SK-N-SH (cell line): ENCODE measurements at regions not wholly inside any gene's neighbourhood (a gene's known extent, or its start where the extent isn't known, plus 50 kb on each side); places are given as distances from the start of the nearest gene placed in this dataset.

Experiments
- CTCF ChIA-PET: fragments of 300-600, 350-600 bp; formaldehyde crosslinking; extraction: SDS; loops from one replicate; lab custom pipeline; 2021; lab: Yijun Ruan, JAX
- POLR2A ChIA-PET: fragments of 350-600 bp; sonication (Branson Sonifier 250); formaldehyde crosslinking; extraction: SDS; loops from one replicate; lab custom pipeline; 2020; ENCODE audit warnings: antibody characterized with exemption, inconsistent platforms; lab: Yijun Ruan, JAX
- DNase-seq: peaks from one replicate; pipeline ENCODE4 v3.0.0; 2012
- H2AFZ ChIP-seq: fragments of 200-600 bp; sonication (generic); 2 replicates; pipeline ENCODE4 v1.8.1; 2016; ENCODE audit warnings: antibody characterized with exemption, mild to moderate bottlenecking, low read depth
- H3F3A ChIP-seq: fragments of 200-600 bp; sonication (generic); replicated peaks from 2 replicates; pipeline ENCODE3; 2016; ENCODE audit warnings: antibody characterized with exemption, mild to moderate bottlenecking; ENCODE audit not compliant: insufficient read depth
- H3K27ac ChIP-seq, 2 experiments: fragments of 200-500 bp in 1 of 2; fragments of 200-600 bp in 1 of 2; sonication (Bioruptor generic) in 1 of 2; sonication (generic), shearing (Covaris generic) in 1 of 2; 2 replicates each; pipeline versions ENCODE4 v1.5.1 to v1.6.1; 2014 to 2016; ENCODE audit warnings: low read depth in 2 of 2, inconsistent platforms in 1 of 2, low read length in 1 of 2, mild to moderate bottlenecking in 1 of 2, mixed read lengths in 1 of 2
- H3K27me3 ChIP-seq: fragments of 200-600 bp; sonication (generic), shearing (Covaris generic); 2 replicates; pipeline ENCODE4 v1.6.1; 2016; ENCODE audit warnings: mixed run types; ENCODE audit not compliant: insufficient read depth
- H3K36me3 ChIP-seq, 2 experiments: fragments of 200-500 bp in 1 of 2; fragments of 200-600 bp in 1 of 2; sonication (Bioruptor generic) in 1 of 2; sonication (generic) in 1 of 2; replicated peaks in 1 of 2; 2 replicates each; pipeline versions ENCODE3 to v1.5.1; 2014 to 2016; ENCODE audit warnings: low read length in 1 of 2, mild to moderate bottlenecking in 1 of 2; ENCODE audit not compliant: insufficient read depth in 2 of 2, control insufficient read depth in 1 of 2
- H3K4me1 ChIP-seq, 2 experiments: fragments of 200-500 bp in 1 of 2; fragments of 200-600 bp in 1 of 2; sonication (Bioruptor generic) in 1 of 2; sonication (generic), shearing (Covaris generic) in 1 of 2; 2 replicates each; pipeline versions ENCODE4 v1.5.1 to v1.6.1; 2014 to 2016; ENCODE audit warnings: low read depth in 1 of 2, low read length in 1 of 2, mixed run types in 1 of 2; ENCODE audit not compliant: insufficient read depth in 2 of 2, control insufficient read depth in 1 of 2
- H3K4me2 ChIP-seq: fragments of 200-600 bp; sonication (generic), shearing (Covaris generic); 2 replicates; pipeline ENCODE4 v1.6.1; 2017; ENCODE audit warnings: mixed run types
- H3K4me3 ChIP-seq, 2 experiments: fragments of 200-500 bp in 1 of 2; fragments of 200-600 bp in 1 of 2; sonication (Bioruptor generic) in 1 of 2; sonication (generic), shearing (Covaris generic) in 1 of 2; 2 replicates each; pipeline versions ENCODE4 v1.5.1 to v1.8.1; 2014 to 2016; ENCODE audit warnings: low read depth in 2 of 2, inconsistent platforms in 1 of 2, low read length in 1 of 2, mild to moderate bottlenecking in 1 of 2, mixed read lengths in 1 of 2, moderate library complexity in 1 of 2
- H3K79me2 ChIP-seq: fragments of 200-600 bp; sonication (generic); 2 replicates; pipeline ENCODE4 v1.8.1; 2017; ENCODE audit warnings: mild to moderate bottlenecking; ENCODE audit not compliant: insufficient read depth
- H3K9ac ChIP-seq: fragments of 200-600 bp; sonication (generic); 2 replicates; pipeline ENCODE4 v1.6.1; 2017; ENCODE audit warnings: mixed run types
- H3K9me2 ChIP-seq: fragments of 200-600 bp; sonication (generic); 2 replicates; pipeline ENCODE4 v1.6.1; 2017; ENCODE audit warnings: mixed run types
- H3K9me3 ChIP-seq: fragments of 200-600 bp; sonication (generic); 2 replicates; pipeline ENCODE4 v1.6.1; 2017; ENCODE audit warnings: mixed run types, mild to moderate bottlenecking, moderate library complexity
- H4K20me1 ChIP-seq: fragments of 200-600 bp; sonication (generic); 2 replicates; pipeline ENCODE4 v1.6.1; 2017; ENCODE audit warnings: mild to moderate bottlenecking, mixed run types; ENCODE audit not compliant: insufficient read depth
- CHD2 ChIP-seq: fragments of 150-350 bp; IDR thresholded peaks from 2 replicates; pipeline ENCODE4 v1.6.1; 2018; ENCODE audit warnings: low read length; ENCODE audit not compliant: partially characterized antibody
- ELF1 ChIP-seq: IDR thresholded peaks from 2 replicates; pipeline ENCODE4 v1.4.0; 2012
- EP300 ChIP-seq, 2 experiments: IDR thresholded peaks; 2 replicates each; pipeline versions ENCODE4 v1.4.0 to v1.6.1; 2012; ENCODE audit warnings: borderline replicate concordance in 1 of 2, low read depth in 1 of 2, low read length in 1 of 2
- EZH2phosphoT487 ChIP-seq: fragments of 200-600 bp; sonication (generic); IDR thresholded peaks from 2 replicates; pipeline ENCODE4 v1.6.1; 2017; ENCODE audit warnings: low read depth, mixed run types, mild to moderate bottlenecking, antibody characterized with exemption, moderate library complexity, borderline replicate concordance
- FOSL2 ChIP-seq: IDR thresholded peaks from 2 replicates; pipeline ENCODE4 v1.4.0; 2012; ENCODE audit warnings: low read depth, mild to moderate bottlenecking, moderate library complexity, borderline replicate concordance
- FOXJ3 ChIP-seq: sonication (generic); formaldehyde crosslinking; IDR thresholded peaks from 2 replicates; pipeline ENCODE4 v1.5.1; 2020; ENCODE audit warnings: mild to moderate bottlenecking, missing genetic modification reagents
- GATA2 ChIP-seq: sonication (generic); formaldehyde crosslinking; IDR thresholded peaks from 2 replicates; pipeline ENCODE4 v1.5.0; 2020; ENCODE audit warnings: mild to moderate bottlenecking, missing genetic modification reagents
- MXI1 ChIP-seq: IDR thresholded peaks from 2 replicates; pipeline ENCODE4 v1.6.1; 2012; ENCODE audit warnings: mild to moderate bottlenecking, low read depth, low read length, improper control_type of control experiment
- POLR2AphosphoS5 ChIP-seq: IDR thresholded peaks from 2 replicates; pipeline ENCODE4 v1.6.1; 2012; ENCODE audit warnings: low read depth, low read length
- RAD21 ChIP-seq: IDR thresholded peaks from 2 replicates; pipeline ENCODE4 v1.6.1; 2012; ENCODE audit warnings: mild to moderate bottlenecking, low read length
- RCOR1 ChIP-seq: fragments of 150-350 bp; IDR thresholded peaks from 2 replicates; pipeline ENCODE4 v1.6.1; 2017; ENCODE audit warnings: antibody characterized with exemption, low read length
- RFX5 ChIP-seq: IDR thresholded peaks from 2 replicates; pipeline ENCODE4 v1.6.1; 2012; ENCODE audit warnings: mild to moderate bottlenecking, improper control_type of control experiment, low read length
- RXRA ChIP-seq: IDR thresholded peaks from 2 replicates; pipeline ENCODE4 v1.4.0; 2012; ENCODE audit warnings: low read depth, mild to moderate bottlenecking, borderline replicate concordance
- SIN3A ChIP-seq: IDR thresholded peaks from 2 replicates; pipeline ENCODE4 v1.6.1; 2012; ENCODE audit warnings: low read depth, mild to moderate bottlenecking, low read length, moderate library complexity, borderline replicate concordance
- TCF12 ChIP-seq: IDR thresholded peaks from 2 replicates; pipeline ENCODE4 v1.4.0; 2012
- TEAD4 ChIP-seq: IDR thresholded peaks from 2 replicates; pipeline ENCODE4 v1.4.0; 2012; ENCODE audit warnings: mild to moderate bottlenecking, borderline replicate concordance; ENCODE audit not compliant: insufficient read depth
- YY1 ChIP-seq: IDR thresholded peaks from 2 replicates; pipeline ENCODE4 v1.4.0; 2012; ENCODE audit warnings: low read depth, mild to moderate bottlenecking
- WGBS: methylation state at CpG from one replicate; pipeline ENCODE4 v1.1.6; 2017; ENCODE audit warnings: low lambda C conversion rate; 5-methylcytosine and 5-hydroxymethylcytosine counted together
- TF ChIP-seq, protein P1 (sequence below): fragments of 150-350 bp; IDR thresholded peaks from 2 replicates; pipeline ENCODE4 v1.6.1; 2016; ENCODE audit warnings: mild to moderate bottlenecking, low read depth, low read length
- TF ChIP-seq, protein P2 (sequence below): IDR thresholded peaks from 2 replicates; pipeline ENCODE4 v1.4.0; 2012; ENCODE audit warnings: low read depth, borderline replicate concordance
- TF ChIP-seq, protein P3 (sequence below): IDR thresholded peaks from 2 replicates; pipeline ENCODE4 v1.4.0; 2012; ENCODE audit warnings: low read depth
- TF ChIP-seq, protein P4 (sequence below): fragments of 150-350 bp; IDR thresholded peaks from 2 replicates; pipeline ENCODE4 v1.6.1; 2017; ENCODE audit warnings: antibody characterized with exemption, low read length, low read depth, borderline replicate concordance
- TF ChIP-seq, protein P5 (sequence below): IDR thresholded peaks from 2 replicates; pipeline ENCODE4 v1.4.0; 2012; ENCODE audit warnings: low read depth, borderline replicate concordance
- TF ChIP-seq, protein P6 (sequence below): IDR thresholded peaks from 2 replicates; pipeline ENCODE4 v1.6.1; 2012; ENCODE audit warnings: mild to moderate bottlenecking, low read depth, low read length, moderate library complexity

DNA sequence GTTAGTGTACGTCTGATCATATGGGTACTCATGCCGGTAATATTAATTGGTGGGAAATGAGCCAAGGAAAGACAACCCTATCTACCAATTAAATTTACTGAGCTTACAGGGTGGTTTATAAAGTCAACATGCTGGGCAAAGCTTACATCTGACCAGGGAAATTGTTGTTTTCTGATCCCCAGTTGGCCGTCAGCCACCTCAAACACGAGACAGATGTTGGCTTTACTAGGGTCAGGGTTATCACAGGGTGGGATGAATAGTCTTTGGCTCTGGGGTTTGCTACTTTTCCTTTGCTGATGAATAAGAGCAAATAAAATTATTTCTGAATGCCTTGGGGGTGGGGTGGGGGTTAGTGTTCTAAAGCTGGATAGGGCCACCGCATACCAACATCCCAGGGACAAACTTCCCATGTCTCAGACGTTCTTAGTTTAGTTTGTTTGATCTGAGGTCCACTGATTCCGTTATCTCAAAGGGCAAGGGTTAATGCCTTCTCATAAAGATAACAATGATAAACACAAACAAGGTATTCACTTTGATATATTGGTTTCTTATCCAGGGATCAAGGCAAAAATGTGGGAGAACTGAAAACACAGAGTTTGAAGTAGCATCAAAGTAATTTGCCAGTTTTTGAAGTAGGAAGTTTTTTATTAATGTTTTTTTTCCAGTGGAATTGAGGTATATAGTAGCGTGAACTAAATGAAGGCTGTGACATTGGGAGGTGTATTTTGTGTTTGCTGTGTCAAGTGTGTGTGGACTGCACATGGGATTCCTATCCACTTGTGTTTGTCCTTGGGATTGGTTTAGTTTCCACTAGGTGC is 109.1 kb upstream of the RPS23 start:
- H3K9ac ChIP-seq, result no peak overlapping the region
- H3K27ac ChIP-seq, result peak overlapping the region; percentile 98 to 100
- ChIA-PET POLR2A (no interaction called here), CTCF (interaction anchor here (1.1 to 1.8 kb wide), 2 partner anchors 9 to 33 kb away, joined by 3 to 4 read pairs; no protein-coding TSS in a partner anchor)
- 48% methylated on average over 8 of the region's 8 CpGs for WGBS
- H3K4me3 ChIP-seq, result no peak overlapping the region
- H3K27me3 ChIP-seq, result no peaks in the 10 kb centered on the region
- H3F3A ChIP-seq, result peaks cover 29% of the 10 kb centered on the region
- H3K36me3 ChIP-seq, result no peaks in the 10 kb centered on the region
- DNase-seq, result peak; percentile 59
- H2AFZ ChIP-seq, result no peak overlapping the region
- H3K9me2 ChIP-seq, result no peaks in the 10 kb centered on the region
- H3K9me3 ChIP-seq, result no peaks in the 10 kb centered on the region
- H3K4me2 ChIP-seq, result peak overlapping the region; percentile 28; the same call in 1 of the 2 replicates
- no peaks in the 10 kb centered on the region for H4K20me1 ChIP-seq
- H3K4me1 ChIP-seq, result peaks cover 29 to 38% of the 10 kb centered on the region in 2 experiments
- TF ChIP-seq, protein P1, sequence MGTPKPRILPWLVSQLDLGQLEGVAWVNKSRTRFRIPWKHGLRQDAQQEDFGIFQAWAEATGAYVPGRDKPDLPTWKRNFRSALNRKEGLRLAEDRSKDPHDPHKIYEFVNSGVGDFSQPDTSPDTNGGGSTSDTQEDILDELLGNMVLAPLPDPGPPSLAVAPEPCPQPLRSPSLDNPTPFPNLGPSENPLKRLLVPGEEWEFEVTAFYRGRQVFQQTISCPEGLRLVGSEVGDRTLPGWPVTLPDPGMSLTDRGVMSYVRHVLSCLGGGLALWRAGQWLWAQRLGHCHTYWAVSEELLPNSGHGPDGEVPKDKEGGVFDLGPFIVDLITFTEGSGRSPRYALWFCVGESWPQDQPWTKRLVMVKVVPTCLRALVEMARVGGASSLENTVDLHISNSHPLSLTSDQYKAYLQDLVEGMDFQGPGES, result no peak
- no peak for TF ChIP-seq ELF1
- TF ChIP-seq EZH2phosphoT487, result no peak
- no peak for TF ChIP-seq RXRA
- TF ChIP-seq, protein P2, sequence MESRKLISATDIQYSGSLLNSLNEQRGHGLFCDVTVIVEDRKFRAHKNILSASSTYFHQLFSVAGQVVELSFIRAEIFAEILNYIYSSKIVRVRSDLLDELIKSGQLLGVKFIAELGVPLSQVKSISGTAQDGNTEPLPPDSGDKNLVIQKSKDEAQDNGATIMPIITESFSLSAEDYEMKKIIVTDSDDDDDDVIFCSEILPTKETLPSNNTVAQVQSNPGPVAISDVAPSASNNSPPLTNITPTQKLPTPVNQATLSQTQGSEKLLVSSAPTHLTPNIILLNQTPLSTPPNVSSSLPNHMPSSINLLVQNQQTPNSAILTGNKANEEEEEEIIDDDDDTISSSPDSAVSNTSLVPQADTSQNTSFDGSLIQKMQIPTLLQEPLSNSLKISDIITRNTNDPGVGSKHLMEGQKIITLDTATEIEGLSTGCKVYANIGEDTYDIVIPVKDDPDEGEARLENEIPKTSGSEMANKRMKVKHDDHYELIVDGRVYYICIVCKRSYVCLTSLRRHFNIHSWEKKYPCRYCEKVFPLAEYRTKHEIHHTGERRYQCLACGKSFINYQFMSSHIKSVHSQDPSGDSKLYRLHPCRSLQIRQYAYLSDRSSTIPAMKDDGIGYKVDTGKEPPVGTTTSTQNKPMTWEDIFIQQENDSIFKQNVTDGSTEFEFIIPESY, result no peak
- TF ChIP-seq GATA2 (CRISPR knock-in tag), result peak; percentile 50; the same call in 1 of the 2 replicates
- no peak for TF ChIP-seq RCOR1
- peak; percentile 22; the same call in 1 of the 2 replicates for TF ChIP-seq RAD21
- TF ChIP-seq TCF12, result peak; percentile 62
- no peak for TF ChIP-seq CHD2
- TF ChIP-seq SIN3A, result no peak
- no peak for TF ChIP-seq POLR2AphosphoS5
- TF ChIP-seq, protein P3, sequence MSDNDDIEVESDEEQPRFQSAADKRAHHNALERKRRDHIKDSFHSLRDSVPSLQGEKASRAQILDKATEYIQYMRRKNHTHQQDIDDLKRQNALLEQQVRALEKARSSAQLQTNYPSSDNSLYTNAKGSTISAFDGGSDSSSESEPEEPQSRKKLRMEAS, result no peak
- TF ChIP-seq, protein P4, sequence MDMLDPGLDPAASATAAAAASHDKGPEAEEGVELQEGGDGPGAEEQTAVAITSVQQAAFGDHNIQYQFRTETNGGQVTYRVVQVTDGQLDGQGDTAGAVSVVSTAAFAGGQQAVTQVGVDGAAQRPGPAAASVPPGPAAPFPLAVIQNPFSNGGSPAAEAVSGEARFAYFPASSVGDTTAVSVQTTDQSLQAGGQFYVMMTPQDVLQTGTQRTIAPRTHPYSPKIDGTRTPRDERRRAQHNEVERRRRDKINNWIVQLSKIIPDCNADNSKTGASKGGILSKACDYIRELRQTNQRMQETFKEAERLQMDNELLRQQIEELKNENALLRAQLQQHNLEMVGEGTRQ, result no peak
- TF ChIP-seq, protein P5, sequence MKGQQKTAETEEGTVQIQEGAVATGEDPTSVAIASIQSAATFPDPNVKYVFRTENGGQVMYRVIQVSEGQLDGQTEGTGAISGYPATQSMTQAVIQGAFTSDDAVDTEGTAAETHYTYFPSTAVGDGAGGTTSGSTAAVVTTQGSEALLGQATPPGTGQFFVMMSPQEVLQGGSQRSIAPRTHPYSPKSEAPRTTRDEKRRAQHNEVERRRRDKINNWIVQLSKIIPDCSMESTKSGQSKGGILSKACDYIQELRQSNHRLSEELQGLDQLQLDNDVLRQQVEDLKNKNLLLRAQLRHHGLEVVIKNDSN, result no peak
- no peak for TF ChIP-seq MXI1
- TF ChIP-seq RFX5, result peak; percentile 25; the same call in 1 of the 2 replicates
- no peak for TF ChIP-seq FOSL2
- 0 out of 2 replicates have a peak, but pooled peaks have one; percentile 41 for TF ChIP-seq FOXJ3 (CRISPR knock-in tag)
- TF ChIP-seq EP300 (IDR thresholded peaks at IDR 0.05; ENCODE audit: borderline replicate concordance in 1 of 2, low read depth in 1 of 2, low read length in 1 of 2), result peak in 1 of 2 experiments; percentile 47; a peak in 1 of 4 replicates
- TF ChIP-seq TEAD4, result no peak
- no peak for TF ChIP-seq YY1
- TF ChIP-seq, protein P6, sequence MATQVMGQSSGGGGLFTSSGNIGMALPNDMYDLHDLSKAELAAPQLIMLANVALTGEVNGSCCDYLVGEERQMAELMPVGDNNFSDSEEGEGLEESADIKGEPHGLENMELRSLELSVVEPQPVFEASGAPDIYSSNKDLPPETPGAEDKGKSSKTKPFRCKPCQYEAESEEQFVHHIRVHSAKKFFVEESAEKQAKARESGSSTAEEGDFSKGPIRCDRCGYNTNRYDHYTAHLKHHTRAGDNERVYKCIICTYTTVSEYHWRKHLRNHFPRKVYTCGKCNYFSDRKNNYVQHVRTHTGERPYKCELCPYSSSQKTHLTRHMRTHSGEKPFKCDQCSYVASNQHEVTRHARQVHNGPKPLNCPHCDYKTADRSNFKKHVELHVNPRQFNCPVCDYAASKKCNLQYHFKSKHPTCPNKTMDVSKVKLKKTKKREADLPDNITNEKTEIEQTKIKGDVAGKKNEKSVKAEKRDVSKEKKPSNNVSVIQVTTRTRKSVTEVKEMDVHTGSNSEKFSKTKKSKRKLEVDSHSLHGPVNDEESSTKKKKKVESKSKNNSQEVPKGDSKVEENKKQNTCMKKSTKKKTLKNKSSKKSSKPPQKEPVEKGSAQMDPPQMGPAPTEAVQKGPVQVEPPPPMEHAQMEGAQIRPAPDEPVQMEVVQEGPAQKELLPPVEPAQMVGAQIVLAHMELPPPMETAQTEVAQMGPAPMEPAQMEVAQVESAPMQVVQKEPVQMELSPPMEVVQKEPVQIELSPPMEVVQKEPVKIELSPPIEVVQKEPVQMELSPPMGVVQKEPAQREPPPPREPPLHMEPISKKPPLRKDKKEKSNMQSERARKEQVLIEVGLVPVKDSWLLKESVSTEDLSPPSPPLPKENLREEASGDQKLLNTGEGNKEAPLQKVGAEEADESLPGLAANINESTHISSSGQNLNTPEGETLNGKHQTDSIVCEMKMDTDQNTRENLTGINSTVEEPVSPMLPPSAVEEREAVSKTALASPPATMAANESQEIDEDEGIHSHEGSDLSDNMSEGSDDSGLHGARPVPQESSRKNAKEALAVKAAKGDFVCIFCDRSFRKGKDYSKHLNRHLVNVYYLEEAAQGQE, result no peak
- H3K79me2 ChIP-seq, result no peaks in the 10 kb centered on the region
